Keratinocyte (primary cell): ENCODE measurements at regions not wholly inside any gene's neighbourhood (a gene's known extent, or its start where the extent isn't known, plus 50 kb on each side); places are given as distances from the start of the nearest gene placed in this dataset.
A peak's percentile ranks its signal among the peaks of the same experiment; 100 is the strongest.

Experiments used
- DNase-seq: peaks from one replicate; pipeline ENCODE4 v3.0.0-alpha.2; 2011; ENCODE audit warnings: low read depth, missing footprints, low spot score
- FAIRE-seq: peaks from 2 replicates; lab custom pipeline; 2011; peaks lifted over from hg19 to GRCh38; lab: Jason Lieb, UNC
- H2AFZ ChIP-seq: 2 replicates; pipeline ENCODE4 v1.6.0; 2012; ENCODE audit warnings: low read length, control low read depth, inconsistent platforms; ENCODE audit not compliant: control insufficient read depth
- H3K27ac ChIP-seq: 2 replicates; pipeline ENCODE4 v1.5.1; 2011; ENCODE audit warnings: low read length; ENCODE audit not compliant: control insufficient read depth, insufficient read depth
- H3K27me3 ChIP-seq: 3 replicates; pipeline ENCODE4 v1.6.0; 2011; ENCODE audit warnings: low read length; ENCODE audit not compliant: control insufficient read depth, insufficient read depth; ENCODE audit errors: extremely low read depth
- H3K36me3 ChIP-seq, 2 experiments: 2 replicates in 1 of 2; 3 replicates in 1 of 2; pipeline ENCODE4 v1.5.1; 2011; ENCODE audit warnings: low read length in 2 of 2, mild to moderate bottlenecking in 1 of 2; ENCODE audit not compliant: control insufficient read depth in 2 of 2, insufficient read depth in 2 of 2; ENCODE audit errors: extremely low read depth in 1 of 2
- H3K4me1 ChIP-seq: 3 replicates; pipeline ENCODE4 v1.5.1; 2011; ENCODE audit warnings: low read length; ENCODE audit not compliant: control insufficient read depth, insufficient read depth; ENCODE audit errors: extremely low read depth
- H3K4me2 ChIP-seq: 3 replicates; pipeline ENCODE4 v1.6.0; 2011; ENCODE audit warnings: low read depth, low read length; ENCODE audit not compliant: control insufficient read depth, insufficient read depth; ENCODE audit errors: extremely low read depth
- H3K4me3 ChIP-seq, 3 experiments: fragments of 200-600 bp in 1 of 3; sonication (generic) in 1 of 3; 2 replicates in 2 of 3; 3 replicates in 1 of 3; pipeline ENCODE4 v1.5.1; 2011 to 2016; ENCODE audit warnings: low read length in 3 of 3, mild to moderate bottlenecking in 3 of 3, control low read depth in 2 of 3, inconsistent platforms in 1 of 3, low read depth in 1 of 3, mixed read lengths in 1 of 3, mixed run types in 1 of 3, moderate library complexity in 1 of 3; ENCODE audit not compliant: control insufficient read depth in 2 of 3, insufficient read depth in 2 of 3; ENCODE audit errors: extremely low read depth in 1 of 3
- H3K79me2 ChIP-seq: 2 replicates; pipeline ENCODE4 v1.6.0; 2012; ENCODE audit warnings: low read length; ENCODE audit not compliant: control insufficient read depth, insufficient read depth
- H3K9ac ChIP-seq: 3 replicates; pipeline ENCODE4 v1.6.0; 2011; ENCODE audit warnings: low read length; ENCODE audit not compliant: control insufficient read depth, insufficient read depth; ENCODE audit errors: extremely low read depth
- H3K9me1 ChIP-seq: 3 replicates; pipeline ENCODE4 v1.6.0; 2011; ENCODE audit warnings: low read length; ENCODE audit not compliant: control insufficient read depth, insufficient read depth; ENCODE audit errors: extremely low read depth
- H3K9me3 ChIP-seq: 2 replicates; pipeline ENCODE4 v1.5.1; 2012; ENCODE audit warnings: low read depth, low read length; ENCODE audit not compliant: control insufficient read depth
- H4K20me1 ChIP-seq: 3 replicates; pipeline ENCODE4 v1.6.0; 2011; ENCODE audit warnings: low read length; ENCODE audit not compliant: control insufficient read depth, insufficient read depth; ENCODE audit errors: extremely low read depth
- EZH2 ChIP-seq: IDR thresholded peaks from one replicate; pipeline ENCODE4 v1.6.1; 2012; ENCODE audit warnings: inconsistent platforms, mild to moderate bottlenecking, low read length, moderate library complexity
- dilution Hi-C: fragments of 300-500 bp; cut with MboI; formaldehyde crosslinking; loops from one replicate; pipeline ENCODE4 v1.7.0; 2020; ENCODE audit warnings: low sequenced_read_pairs; ENCODE audit not compliant: extremely low pct_ligation_motif_present
- TF ChIP-seq, protein P1 (sequence below), 3 experiments: IDR thresholded peaks in 1 of 3; conservative IDR thresholded peaks in 1 of 3; optimal IDR thresholded peaks in 1 of 3; 2 replicates in 2 of 3; 3 replicates in 1 of 3; pipeline versions ENCODE3 to v1.5.1; 2011; ENCODE audit warnings: low read length in 3 of 3, mild to moderate bottlenecking in 3 of 3, moderate library complexity in 2 of 3, control low read depth in 1 of 3, inconsistent platforms in 1 of 3; ENCODE audit not compliant: insufficient read depth in 2 of 3; ENCODE audit errors: extremely low read depth in 1 of 3

DNA sequence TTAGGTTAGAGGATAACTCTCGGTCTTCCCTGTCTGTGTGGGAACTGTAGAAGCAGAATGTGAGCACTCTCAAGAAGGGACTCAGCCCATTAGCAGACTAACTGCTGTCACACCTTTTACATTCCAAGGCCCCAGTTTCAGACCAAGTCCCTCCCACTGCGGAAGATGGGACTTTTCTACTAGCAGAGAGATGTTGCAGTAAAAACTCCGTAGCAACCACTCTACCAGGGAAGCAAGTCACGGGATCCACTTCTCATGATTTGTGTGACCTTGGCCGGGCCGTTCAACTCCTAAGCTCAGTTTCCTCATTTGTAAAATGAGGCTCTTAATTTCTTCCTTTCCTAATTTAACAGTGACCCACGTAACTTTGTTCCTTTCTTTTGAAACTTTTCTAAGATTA, 77.1 kb upstream of the SLC4A11 start:
- Histone ChIP-seq H3K27ac (no peak overlapping the region), H3K4me2 (no peak overlapping the region), H3K9ac (no peak overlapping the region), H2AFZ (no peak overlapping the region), H3K27me3 (no peaks in the 10 kb centered on the region), H3K36me3 (peaks cover 13 to 17% of the 10 kb centered on the region in 2 experiments), H4K20me1 (no peaks in the 10 kb centered on the region), H3K4me3 (no peak overlapping the region), H3K79me2 (no peaks in the 10 kb centered on the region), H3K9me1 (no peaks in the 10 kb centered on the region), H3K4me1 (peaks cover 45% of the 10 kb centered on the region), H3K9me3 (no peaks in the 10 kb centered on the region)
- dilution Hi-C loops: no loop called here
- DNase-seq (no peak), FAIRE-seq (no peak)
- TF ChIP-seq EZH2: no peak
- TF ChIP-seq, protein P1, sequence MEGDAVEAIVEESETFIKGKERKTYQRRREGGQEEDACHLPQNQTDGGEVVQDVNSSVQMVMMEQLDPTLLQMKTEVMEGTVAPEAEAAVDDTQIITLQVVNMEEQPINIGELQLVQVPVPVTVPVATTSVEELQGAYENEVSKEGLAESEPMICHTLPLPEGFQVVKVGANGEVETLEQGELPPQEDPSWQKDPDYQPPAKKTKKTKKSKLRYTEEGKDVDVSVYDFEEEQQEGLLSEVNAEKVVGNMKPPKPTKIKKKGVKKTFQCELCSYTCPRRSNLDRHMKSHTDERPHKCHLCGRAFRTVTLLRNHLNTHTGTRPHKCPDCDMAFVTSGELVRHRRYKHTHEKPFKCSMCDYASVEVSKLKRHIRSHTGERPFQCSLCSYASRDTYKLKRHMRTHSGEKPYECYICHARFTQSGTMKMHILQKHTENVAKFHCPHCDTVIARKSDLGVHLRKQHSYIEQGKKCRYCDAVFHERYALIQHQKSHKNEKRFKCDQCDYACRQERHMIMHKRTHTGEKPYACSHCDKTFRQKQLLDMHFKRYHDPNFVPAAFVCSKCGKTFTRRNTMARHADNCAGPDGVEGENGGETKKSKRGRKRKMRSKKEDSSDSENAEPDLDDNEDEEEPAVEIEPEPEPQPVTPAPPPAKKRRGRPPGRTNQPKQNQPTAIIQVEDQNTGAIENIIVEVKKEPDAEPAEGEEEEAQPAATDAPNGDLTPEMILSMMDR (optimal IDR thresholded peaks at IDR 0.05 in 1 of 3, IDR thresholded peaks at IDR 0.05 in 1 of 3, conservative IDR thresholded peaks at IDR 0.05 in 1 of 3; ENCODE audit: extremely low read depth in 1 of 3, insufficient read depth in 2 of 3, low read length in 3 of 3): no peak

- dilution Hi-C loops: no loop called here
- Histone ChIP-seq H3K27me3 (no peaks in the 10 kb centered on the region), H3K79me2 (no peaks in the 10 kb centered on the region), H3K36me3 (peaks cover 9 to 17% of the 10 kb centered on the region in 2 experiments), H4K20me1 (no peaks in the 10 kb centered on the region), H3K9ac (no peak overlapping the region), H3K27ac (no peak overlapping the region), H3K9me1 (no peaks in the 10 kb centered on the region), H3K4me2 (no peak overlapping the region), H2AFZ (no peak overlapping the region), H3K4me1 (peaks cover 45% of the 10 kb centered on the region), H3K4me3 (no peak overlapping the region), H3K9me3 (no peaks in the 10 kb centered on the region)
- FAIRE-seq: peak; percentile 74
- TF ChIP-seq EZH2: no peak
- TF ChIP-seq, protein P1 (optimal IDR thresholded peaks at IDR 0.05 in 1 of 3, IDR thresholded peaks at IDR 0.05 in 1 of 3, conservative IDR thresholded peaks at IDR 0.05 in 1 of 3; ENCODE audit: extremely low read depth in 1 of 3, insufficient read depth in 2 of 3, low read length in 3 of 3): no peak
- DNase-seq: no peak
Observed at GRCh38 chr20:3315136-3315535, 76.1 kb upstream of the SLC4A11 start.
